ENCODE measurements at regions not wholly inside any gene's neighbourhood (a gene's known extent, or its start where the extent isn't known, plus 50 kb on each side); places are given as distances from the start of the nearest gene placed in this dataset.

GRCh38 chr6:134117409-134117808 is 65.0 kb upstream of the SLC2A12 start:
- TF ChIP-seq, protein P1, sequence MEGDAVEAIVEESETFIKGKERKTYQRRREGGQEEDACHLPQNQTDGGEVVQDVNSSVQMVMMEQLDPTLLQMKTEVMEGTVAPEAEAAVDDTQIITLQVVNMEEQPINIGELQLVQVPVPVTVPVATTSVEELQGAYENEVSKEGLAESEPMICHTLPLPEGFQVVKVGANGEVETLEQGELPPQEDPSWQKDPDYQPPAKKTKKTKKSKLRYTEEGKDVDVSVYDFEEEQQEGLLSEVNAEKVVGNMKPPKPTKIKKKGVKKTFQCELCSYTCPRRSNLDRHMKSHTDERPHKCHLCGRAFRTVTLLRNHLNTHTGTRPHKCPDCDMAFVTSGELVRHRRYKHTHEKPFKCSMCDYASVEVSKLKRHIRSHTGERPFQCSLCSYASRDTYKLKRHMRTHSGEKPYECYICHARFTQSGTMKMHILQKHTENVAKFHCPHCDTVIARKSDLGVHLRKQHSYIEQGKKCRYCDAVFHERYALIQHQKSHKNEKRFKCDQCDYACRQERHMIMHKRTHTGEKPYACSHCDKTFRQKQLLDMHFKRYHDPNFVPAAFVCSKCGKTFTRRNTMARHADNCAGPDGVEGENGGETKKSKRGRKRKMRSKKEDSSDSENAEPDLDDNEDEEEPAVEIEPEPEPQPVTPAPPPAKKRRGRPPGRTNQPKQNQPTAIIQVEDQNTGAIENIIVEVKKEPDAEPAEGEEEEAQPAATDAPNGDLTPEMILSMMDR (IDR thresholded peaks at IDR 0.05): no peak
- TF ChIP-seq POLR2A (IDR thresholded peaks at IDR 0.05): no peak
